Vagina (tissue), 2 donors: ENCODE measurements at regions not wholly inside any gene's neighbourhood (a gene's known extent, or its start where the extent isn't known, plus 50 kb on each side); places are given as distances from the start of the nearest gene placed in this dataset.

ENCODE experiments used
- DNase-seq, 2 donors: peaks; one replicate each; pipeline ENCODE4 v3.0.0-alpha.2; 2017; ENCODE audit errors: extremely low spot score in 2 of 2
- H3K27ac ChIP-seq: fragments of 200-600 bp; sonication (generic); one replicate; pipeline ENCODE4 v1.5.1; 2019
- H3K27me3 ChIP-seq: fragments of 200-600 bp; sonication (generic); one replicate; pipeline ENCODE4 v1.5.1; 2019
- H3K36me3 ChIP-seq, 2 donors: fragments of 200-600 bp; sonication (generic); one replicate each; pipeline ENCODE4 v1.5.1; 2017 to 2019
- H3K4me1 ChIP-seq: fragments of 200-600 bp; sonication (generic); one replicate; pipeline ENCODE4 v1.5.1; 2019
- H3K4me3 ChIP-seq, 2 donors: fragments of 200-600 bp; sonication (generic); 1 replicate in 1 of 2; 2 replicates in 1 of 2; pipeline ENCODE4 v1.5.1; 2016 to 2019
- H3K9me3 ChIP-seq: fragments of 200-600 bp; sonication (generic); one replicate; pipeline ENCODE4 v1.5.1; 2019
- POLR2A ChIP-seq, 2 donors: fragments of 450-650 bp; IDR thresholded peaks; one replicate each; pipeline ENCODE4 v1.6.1; 2017; ENCODE audit warnings: antibody characterized with exemption in 2 of 2, mild to moderate bottlenecking in 2 of 2, moderate library complexity in 2 of 2
- POLR2AphosphoS5 ChIP-seq, 2 donors: sonication (generic); formaldehyde crosslinking; IDR thresholded peaks; one replicate each; pipeline ENCODE4 v1.9.0; 2017; ENCODE audit warnings: antibody characterized with exemption in 2 of 2, mild to moderate bottlenecking in 2 of 2, low read depth in 1 of 2; ENCODE audit not compliant: insufficient read depth in 1 of 2
- intact Hi-C: fragments of 100-400 bp; cut with DNase I; formaldehyde crosslinking; loops from one replicate; pipeline ENCODE4 v1.15.1; 2023
- TF ChIP-seq, protein P1 (sequence below), 3 experiments: fragments of 450-650 bp in 2 of 3; fragments of 200-600 bp in 1 of 3; sonication (generic) in 1 of 3; IDR thresholded peaks; one replicate each; pipeline ENCODE4 v1.5.1; 2017 to 2019; ENCODE audit warnings: antibody characterized with exemption in 3 of 3, mild to moderate bottlenecking in 2 of 3, moderate library complexity in 2 of 3

DNA sequence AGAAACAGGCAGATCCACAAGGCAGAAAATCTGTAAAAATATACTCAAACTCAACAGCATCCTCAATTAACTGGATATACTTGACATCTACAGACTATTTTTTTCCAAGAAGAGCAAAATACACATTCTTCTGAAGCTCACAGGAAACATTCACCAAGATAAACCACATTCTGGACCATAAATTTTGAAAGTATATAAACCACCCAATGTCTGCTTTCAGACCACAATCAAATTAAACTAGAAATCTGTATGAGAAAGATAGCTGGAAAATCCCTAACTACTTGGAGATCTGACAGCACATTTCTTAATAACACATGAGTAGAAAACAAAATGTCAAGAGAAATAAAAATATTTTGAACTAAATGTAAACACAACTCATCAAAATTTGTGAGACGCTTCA is 195.5 kb downstream of the ERMARD start:
- no peaks in the 10 kb centered on the region for H3K9me3 ChIP-seq
- no peak overlapping the region for H3K27ac ChIP-seq
- H3K36me3 ChIP-seq: no peaks in the 10 kb centered on the region
- H3K4me1 ChIP-seq: no peaks in the 10 kb centered on the region
- no peak overlapping the region for H3K4me3 ChIP-seq
- TF ChIP-seq POLR2A (IDR thresholded peaks at IDR 0.05) (no peak), POLR2AphosphoS5 (IDR thresholded peaks at IDR 0.05; ENCODE audit: insufficient read depth in 1 of 2, low read depth in 1 of 2) (no peak)
- TF ChIP-seq, protein P1, sequence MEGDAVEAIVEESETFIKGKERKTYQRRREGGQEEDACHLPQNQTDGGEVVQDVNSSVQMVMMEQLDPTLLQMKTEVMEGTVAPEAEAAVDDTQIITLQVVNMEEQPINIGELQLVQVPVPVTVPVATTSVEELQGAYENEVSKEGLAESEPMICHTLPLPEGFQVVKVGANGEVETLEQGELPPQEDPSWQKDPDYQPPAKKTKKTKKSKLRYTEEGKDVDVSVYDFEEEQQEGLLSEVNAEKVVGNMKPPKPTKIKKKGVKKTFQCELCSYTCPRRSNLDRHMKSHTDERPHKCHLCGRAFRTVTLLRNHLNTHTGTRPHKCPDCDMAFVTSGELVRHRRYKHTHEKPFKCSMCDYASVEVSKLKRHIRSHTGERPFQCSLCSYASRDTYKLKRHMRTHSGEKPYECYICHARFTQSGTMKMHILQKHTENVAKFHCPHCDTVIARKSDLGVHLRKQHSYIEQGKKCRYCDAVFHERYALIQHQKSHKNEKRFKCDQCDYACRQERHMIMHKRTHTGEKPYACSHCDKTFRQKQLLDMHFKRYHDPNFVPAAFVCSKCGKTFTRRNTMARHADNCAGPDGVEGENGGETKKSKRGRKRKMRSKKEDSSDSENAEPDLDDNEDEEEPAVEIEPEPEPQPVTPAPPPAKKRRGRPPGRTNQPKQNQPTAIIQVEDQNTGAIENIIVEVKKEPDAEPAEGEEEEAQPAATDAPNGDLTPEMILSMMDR (IDR thresholded peaks at IDR 0.05): no peak
- DNase-seq: peak in 1 of 2 donors; percentile 3
- H3K27me3 ChIP-seq: no peaks in the 10 kb centered on the region
- intact Hi-C loops: no loop called here

DNA sequence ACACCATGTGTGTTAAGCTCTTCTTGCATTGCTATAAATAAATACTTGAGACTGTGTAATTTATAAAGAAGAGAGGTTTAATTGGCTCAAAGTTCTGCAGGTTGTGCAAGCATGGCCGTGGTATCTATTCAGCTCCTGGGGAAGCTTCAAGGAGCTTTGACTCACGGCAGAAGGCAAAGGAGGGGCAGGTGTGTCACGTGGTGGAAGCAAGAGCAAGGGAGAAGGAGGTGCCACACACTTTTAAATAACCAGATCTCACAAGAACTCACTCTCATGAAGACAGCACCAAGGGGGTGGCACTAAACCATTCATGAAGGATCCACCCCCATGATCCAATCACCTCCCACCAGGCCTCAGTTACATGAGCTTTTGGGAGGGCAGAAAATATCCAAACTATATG is 193.7 kb downstream of the ERMARD start:
- Histone ChIP-seq H3K27me3 (no peaks in the 10 kb centered on the region), H3K4me3 (no peak overlapping the region), H3K9me3 (no peaks in the 10 kb centered on the region), H3K36me3 (no peaks in the 10 kb centered on the region), H3K4me1 (no peaks in the 10 kb centered on the region), H3K27ac (no peak overlapping the region)
- TF ChIP-seq POLR2AphosphoS5 (IDR thresholded peaks at IDR 0.05; ENCODE audit: insufficient read depth in 1 of 2, low read depth in 1 of 2): no peak
- DNase-seq: peak in 1 of 2 donors; percentile 52
- intact Hi-C loops: no loop called here

DNA sequence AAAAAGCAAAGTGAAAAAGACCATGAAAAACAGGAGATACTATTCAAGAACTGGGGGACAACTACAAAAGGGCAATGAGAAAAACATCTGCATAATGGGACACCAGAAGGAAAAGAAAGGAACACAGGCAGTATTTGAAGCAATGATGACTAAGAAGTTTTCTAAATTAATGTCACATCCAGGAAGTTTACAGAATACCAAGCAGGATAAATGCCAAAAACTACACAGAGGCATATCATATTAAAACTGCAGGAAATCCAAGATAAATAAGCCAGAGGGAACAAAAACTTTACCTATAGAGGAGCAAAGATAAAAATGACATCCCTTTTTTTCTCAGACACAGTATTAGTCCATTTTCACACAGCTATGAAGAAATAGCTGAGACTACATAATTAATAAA is 193.0 kb downstream of the ERMARD start:
- no peaks in the 10 kb centered on the region for H3K9me3 ChIP-seq
- TF ChIP-seq, protein P1 (IDR thresholded peaks at IDR 0.05): no peak
- TF ChIP-seq POLR2AphosphoS5 (IDR thresholded peaks at IDR 0.05; ENCODE audit: insufficient read depth in 1 of 2, low read depth in 1 of 2): no peak
- no peak for TF ChIP-seq POLR2A (IDR thresholded peaks at IDR 0.05)
- no peaks in the 10 kb centered on the region for H3K27me3 ChIP-seq
- H3K36me3 ChIP-seq: no peaks in the 10 kb centered on the region
- no peak overlapping the region for H3K4me3 ChIP-seq
- intact Hi-C loops: no loop called here
- no peaks in the 10 kb centered on the region for H3K4me1 ChIP-seq
- no peak for DNase-seq
- no peak overlapping the region for H3K27ac ChIP-seq

DNA sequence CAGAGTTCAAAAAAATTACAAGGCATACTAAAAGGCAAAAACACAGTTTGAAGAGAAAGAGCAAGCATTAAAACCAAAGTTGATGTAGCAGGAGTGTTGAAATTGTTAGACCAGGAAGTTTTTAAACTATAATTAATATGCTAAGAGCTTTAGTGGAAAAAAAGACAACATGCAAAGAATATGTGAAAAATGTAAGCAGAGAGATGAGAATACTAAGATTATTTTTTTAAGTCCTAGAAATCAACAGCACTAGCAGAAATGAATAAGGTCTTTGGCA is 192.6 kb downstream of the ERMARD start:
- DNase-seq: no peak
- Histone ChIP-seq H3K27me3 (no peaks in the 10 kb centered on the region), H3K36me3 (no peaks in the 10 kb centered on the region), H3K9me3 (no peaks in the 10 kb centered on the region), H3K27ac (no peak overlapping the region), H3K4me3 (no peak overlapping the region), H3K4me1 (no peaks in the 10 kb centered on the region)
- intact Hi-C loops: no loop called here
- no peak for TF ChIP-seq POLR2A (IDR thresholded peaks at IDR 0.05)
- TF ChIP-seq, protein P1 (IDR thresholded peaks at IDR 0.05): no peak
- no peak for TF ChIP-seq POLR2AphosphoS5 (IDR thresholded peaks at IDR 0.05; ENCODE audit: insufficient read depth in 1 of 2, low read depth in 1 of 2)

DNA sequence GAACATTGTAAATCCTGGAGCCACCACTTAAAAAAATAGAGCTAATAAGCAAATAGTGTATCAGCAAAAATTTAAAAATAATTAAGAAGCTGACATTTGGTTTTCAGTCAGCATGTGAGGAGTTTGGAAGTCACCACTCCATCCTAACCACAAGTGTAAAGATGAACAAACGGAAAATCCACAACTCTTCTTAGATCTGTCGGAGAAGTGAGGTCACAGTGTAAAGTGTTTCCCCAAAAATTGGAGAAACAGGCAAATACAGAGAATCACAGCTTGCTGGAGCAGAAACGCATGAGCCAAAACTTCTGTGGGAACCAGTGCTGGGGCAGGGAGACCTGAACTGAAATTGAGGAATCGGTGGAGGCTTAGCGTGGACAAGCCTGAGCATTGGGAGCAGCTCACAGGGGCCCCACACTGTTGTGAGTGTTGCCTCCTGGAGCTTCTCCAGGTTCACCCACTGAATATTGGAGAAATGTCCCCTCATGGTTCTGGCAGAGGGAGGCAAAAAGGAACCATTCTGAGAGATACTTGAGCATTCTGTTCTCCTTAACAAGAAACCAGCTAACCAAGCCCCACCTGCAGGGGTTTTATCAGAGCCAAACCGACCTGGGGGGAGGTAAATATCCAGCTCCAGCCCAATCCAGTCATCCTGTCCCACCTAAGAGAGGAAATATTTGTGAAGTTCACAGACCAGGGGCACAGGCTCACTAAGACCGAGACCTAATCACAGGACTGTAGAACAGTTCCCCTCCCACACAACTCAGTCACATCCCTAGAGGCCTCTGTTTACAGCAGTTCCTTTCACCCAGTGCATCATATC is 192.0 kb downstream of the ERMARD start:
- TF ChIP-seq POLR2A (IDR thresholded peaks at IDR 0.05) (no peak), POLR2AphosphoS5 (IDR thresholded peaks at IDR 0.05; ENCODE audit: insufficient read depth in 1 of 2, low read depth in 1 of 2) (no peak)
- TF ChIP-seq, protein P1 (IDR thresholded peaks at IDR 0.05): no peak
- Histone ChIP-seq H3K27ac (no peak overlapping the region), H3K4me3 (no peak overlapping the region), H3K9me3 (no peaks in the 10 kb centered on the region), H3K4me1 (no peaks in the 10 kb centered on the region), H3K36me3 (no peaks in the 10 kb centered on the region), H3K27me3 (no peaks in the 10 kb centered on the region)
- intact Hi-C loops: no loop called here
- DNase-seq: peak; percentile 54 to 81
